ENCODE measurements at regions not wholly inside any gene's neighbourhood (a gene's known extent, or its start where the extent isn't known, plus 50 kb on each side); places are given as distances from the start of the nearest gene placed in this dataset.
"Not testable (repeated sequence)": the region's sequence is repeated elsewhere in the genome, so short reads cannot be mapped to it uniquely, and the experiment has no call there.

DNA sequence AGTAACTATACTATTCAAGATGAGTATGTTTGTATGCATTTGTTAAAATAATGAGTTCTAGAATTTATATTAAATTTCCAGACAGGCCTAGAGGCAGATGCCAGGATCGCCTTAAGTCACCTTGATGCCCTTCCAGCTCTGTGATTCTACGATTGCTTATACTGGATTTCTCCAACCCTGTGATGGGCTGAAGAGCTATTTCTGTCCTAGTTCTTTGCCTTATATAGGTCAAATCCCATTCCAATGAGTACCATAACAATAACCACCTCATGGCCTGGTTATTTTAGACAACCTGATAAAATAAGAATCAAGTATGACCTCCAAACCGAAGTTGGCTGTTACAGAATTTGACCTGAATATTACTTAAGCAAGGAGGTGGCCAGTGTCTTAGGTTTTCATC lies 79.8 kb upstream of the BLID start:
- H3K4me3 ChIP-seq, result no peak overlapping the region
- no peaks in the 10 kb centered on the region for H3K4me1 ChIP-seq
- H3K27me3 ChIP-seq (ENCODE audit: low read depth), result peaks cover 5% of the 10 kb centered on the region; the same call in 1 of the 2 replicates
- H3K9me3 ChIP-seq, result no peaks in the 10 kb centered on the region
- DNase-seq (ENCODE audit: low spot score in 2 of 2), result no peak
- in situ Hi-C loops (cut with MboI; ENCODE audit: low sequenced_read_pairs), result no loop called here
- no peaks in the 10 kb centered on the region for H3K36me3 ChIP-seq (replicated peaks)

DNA sequence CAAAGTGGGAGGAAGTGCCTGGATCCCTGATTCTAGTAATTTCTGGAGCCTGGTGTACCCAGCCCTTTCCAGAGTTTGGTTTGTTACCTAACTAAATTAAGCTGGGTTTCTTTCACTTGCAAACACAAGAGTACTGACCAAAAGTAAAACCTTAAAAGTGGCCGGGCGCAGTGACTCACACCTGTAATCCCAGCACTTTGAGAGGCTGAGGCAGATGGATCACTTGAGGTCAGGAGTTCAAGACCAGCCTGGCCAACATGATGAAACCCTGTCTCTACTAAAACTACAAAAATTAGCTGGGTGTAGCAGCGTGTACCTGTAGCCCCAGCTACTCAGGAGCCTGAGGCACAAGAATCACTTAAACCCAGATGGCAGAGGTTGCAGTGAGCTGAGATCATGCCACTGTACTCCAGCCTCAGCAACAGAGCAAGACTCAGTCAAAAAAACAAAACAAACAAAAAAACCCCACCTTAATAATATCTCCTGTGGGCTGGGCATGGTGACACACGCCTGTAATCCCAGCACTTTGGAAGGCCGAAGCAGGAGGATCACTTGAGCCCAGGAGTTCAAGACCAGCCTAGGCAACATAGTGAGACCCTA lies 78.0 kb upstream of the BLID start:
- H3K4me3 ChIP-seq; H3K9me3 ChIP-seq; H3K4me1 ChIP-seq; DNase-seq (ENCODE audit: low spot score in 2 of 2); H3K27me3 ChIP-seq (ENCODE audit: low read depth); H3K36me3 ChIP-seq (replicated peaks); in situ Hi-C loops (cut with MboI; ENCODE audit: low sequenced_read_pairs): not testable (repeated sequence)

DNA sequence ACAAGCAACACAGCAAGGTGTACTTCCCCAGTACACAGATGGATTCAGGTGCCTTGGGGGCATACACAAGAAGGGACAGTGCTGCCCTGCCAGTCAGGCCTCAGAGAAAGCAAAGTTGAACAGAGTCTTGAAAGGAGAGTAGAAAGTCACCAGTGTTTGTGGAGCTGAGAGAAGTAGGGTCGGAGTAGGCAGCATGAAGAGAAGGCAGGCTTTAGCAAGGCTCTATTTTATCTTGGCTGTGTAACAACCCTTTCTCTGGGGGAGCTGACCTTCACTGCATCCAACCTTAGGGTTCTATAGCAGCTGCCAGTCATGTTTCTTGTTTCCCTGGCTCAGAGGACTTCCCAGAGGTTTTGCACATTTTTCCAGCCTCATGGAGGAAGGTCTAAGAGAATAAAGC lies 77.4 kb upstream of the BLID start:
- H3K36me3 ChIP-seq (replicated peaks), result no peaks in the 10 kb centered on the region
- H3K9me3 ChIP-seq, result no peaks in the 10 kb centered on the region
- H3K4me1 ChIP-seq, result no peaks in the 10 kb centered on the region
- no peak for DNase-seq (ENCODE audit: low spot score in 2 of 2)
- H3K4me3 ChIP-seq, result no peak overlapping the region
- in situ Hi-C loops (cut with MboI; ENCODE audit: low sequenced_read_pairs), result no loop called here
- peaks cover 5% of the 10 kb centered on the region; the same call in 1 of the 2 replicates for H3K27me3 ChIP-seq (ENCODE audit: low read depth)

DNA sequence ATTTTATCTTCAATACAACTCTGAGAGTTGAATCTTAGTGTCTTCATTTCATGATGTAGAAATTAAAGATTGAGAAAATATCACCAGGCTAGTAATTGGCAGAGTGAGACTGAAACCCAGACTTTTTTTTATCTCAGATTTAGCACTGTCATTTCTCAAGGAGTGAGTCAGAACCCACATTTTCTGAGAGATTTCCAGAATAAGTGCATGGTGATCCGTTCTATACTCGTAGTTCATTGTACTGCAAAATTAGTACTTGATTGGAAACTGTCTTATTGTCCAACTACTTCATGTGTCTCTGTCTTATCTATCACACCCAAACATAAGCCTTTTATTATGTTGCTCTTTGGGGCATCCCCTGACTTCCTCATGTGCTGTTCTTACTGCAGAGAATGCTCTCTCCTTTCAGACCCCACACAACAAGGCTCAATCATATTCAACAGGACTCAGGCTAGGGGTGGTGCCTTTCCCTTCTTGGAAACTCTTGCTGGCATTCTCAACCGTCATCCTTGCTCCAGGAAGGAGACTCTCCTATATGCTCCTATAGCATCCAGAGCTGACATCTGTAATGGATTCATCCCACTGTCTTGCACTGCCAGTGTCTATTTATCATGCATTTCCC lies 76.7 kb upstream of the BLID start:
- Histone ChIP-seq H3K9me3 (no peaks in the 10 kb centered on the region), H3K4me3 (no peak overlapping the region), H3K4me1 (no peaks in the 10 kb centered on the region), H3K27me3 (ENCODE audit: low read depth) (peaks cover 5% of the 10 kb centered on the region; the same call in 1 of the 2 replicates), H3K36me3 (replicated peaks) (no peaks in the 10 kb centered on the region)
- in situ Hi-C loops (cut with MboI; ENCODE audit: low sequenced_read_pairs), result no loop called here
- DNase-seq (ENCODE audit: low spot score in 2 of 2), result no peak

DNA sequence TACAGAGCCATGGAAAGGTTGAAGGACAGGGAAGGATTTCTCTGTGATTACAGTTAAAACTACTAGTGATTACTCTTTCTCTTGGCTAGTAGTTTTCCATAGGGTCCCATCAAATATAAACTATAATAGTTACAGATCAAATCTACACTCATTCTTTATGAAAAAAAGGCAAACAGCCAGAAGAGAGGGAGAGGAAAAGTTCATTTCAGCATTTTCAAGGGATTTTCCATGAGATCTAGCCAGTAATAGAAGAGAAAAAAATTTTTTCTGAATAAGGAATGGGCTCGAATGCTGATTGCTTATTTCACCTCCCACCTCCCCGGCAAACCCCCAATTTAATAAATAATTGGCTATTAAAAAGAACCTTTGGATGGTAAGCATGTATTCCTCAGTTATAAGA lies 74.8 kb upstream of the BLID start:
- in situ Hi-C loops (cut with MboI; ENCODE audit: low sequenced_read_pairs), result no loop called here
- H3K4me3 ChIP-seq, result no peak overlapping the region
- H3K9me3 ChIP-seq, result no peaks in the 10 kb centered on the region
- no peak for DNase-seq (ENCODE audit: low spot score in 2 of 2)
- H3K36me3 ChIP-seq (replicated peaks), result no peaks in the 10 kb centered on the region
- no peaks in the 10 kb centered on the region for H3K4me1 ChIP-seq
- H3K27me3 ChIP-seq (ENCODE audit: low read depth), result 0 out of 2 replicates have a peak, but pooled peaks cover 2% of the 10 kb centered on the region

DNA sequence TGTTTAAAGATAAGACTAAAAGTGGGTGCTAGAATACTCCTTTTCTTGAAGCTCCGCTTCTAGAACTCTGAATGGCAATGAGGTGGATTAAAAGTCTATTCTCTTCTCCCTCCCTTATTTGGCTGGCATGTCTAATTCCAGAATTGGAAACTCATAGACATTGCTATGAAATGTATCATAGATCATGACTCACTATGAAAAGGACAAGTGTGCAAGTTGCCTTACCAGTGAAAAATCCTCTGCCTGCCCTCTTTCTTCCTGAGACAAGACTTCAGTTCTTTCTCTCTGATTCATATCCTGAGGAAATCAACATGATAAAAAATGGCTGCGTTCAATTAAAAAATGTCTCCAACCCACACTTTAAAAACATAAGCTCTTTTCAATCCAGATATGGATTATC lies 73.2 kb upstream of the BLID start:
- Histone ChIP-seq H3K27me3 (ENCODE audit: low read depth) (0 out of 2 replicates have a peak, but pooled peaks cover 2% of the 10 kb centered on the region), H3K4me3 (no peak overlapping the region), H3K9me3 (no peaks in the 10 kb centered on the region), H3K36me3 (replicated peaks) (no peaks in the 10 kb centered on the region), H3K4me1 (no peaks in the 10 kb centered on the region)
- in situ Hi-C loops (cut with MboI; ENCODE audit: low sequenced_read_pairs), result no loop called here
- DNase-seq (ENCODE audit: low spot score in 2 of 2), result no peak

DNA sequence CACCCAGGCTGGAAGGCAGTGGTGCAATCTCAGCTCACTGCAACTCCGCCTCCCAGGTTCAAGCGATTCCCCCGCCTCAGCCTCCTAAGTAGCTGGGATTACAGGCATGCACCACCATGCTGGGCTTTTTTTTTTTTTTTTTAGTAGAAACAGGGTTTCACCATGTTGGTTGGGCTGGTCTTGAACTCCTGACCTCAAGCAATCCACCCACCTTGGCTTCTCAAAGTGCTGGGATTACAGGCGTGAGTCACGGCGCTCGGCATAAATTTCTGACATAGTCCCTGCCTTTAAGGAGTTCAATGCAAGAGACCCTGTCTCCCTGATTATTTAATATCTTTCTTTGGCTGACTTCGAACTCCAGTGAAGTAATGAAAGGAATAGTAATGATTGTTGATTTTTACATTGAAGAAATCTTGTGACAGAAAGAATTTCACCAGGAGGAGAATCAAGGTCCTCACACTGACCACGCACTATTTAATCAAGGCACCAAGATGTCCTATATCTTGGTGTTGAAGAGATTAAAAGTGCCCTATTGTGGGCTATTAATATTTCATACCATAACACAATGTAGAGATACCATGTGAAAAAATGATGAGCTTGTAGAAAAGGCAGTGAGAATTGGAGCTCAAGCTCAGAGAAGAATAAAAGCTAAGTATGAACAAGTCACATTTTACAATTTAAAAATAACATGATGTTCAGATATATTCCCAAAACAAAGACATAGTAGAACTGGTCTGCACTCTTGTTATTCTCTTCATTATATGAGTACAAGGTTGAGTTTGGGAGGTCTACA lies 71.6 kb upstream of the BLID start:
- Histone ChIP-seq H3K4me1 (no peaks in the 10 kb centered on the region), H3K27me3 (ENCODE audit: low read depth) (0 out of 2 replicates have a peak, but pooled peaks cover 2% of the 10 kb centered on the region), H3K9me3 (no peaks in the 10 kb centered on the region), H3K4me3 (no peak overlapping the region), H3K36me3 (replicated peaks) (no peaks in the 10 kb centered on the region)
- in situ Hi-C loops (cut with MboI; ENCODE audit: low sequenced_read_pairs), result no loop called here
- DNase-seq (ENCODE audit: low spot score in 2 of 2), result no peak

DNA sequence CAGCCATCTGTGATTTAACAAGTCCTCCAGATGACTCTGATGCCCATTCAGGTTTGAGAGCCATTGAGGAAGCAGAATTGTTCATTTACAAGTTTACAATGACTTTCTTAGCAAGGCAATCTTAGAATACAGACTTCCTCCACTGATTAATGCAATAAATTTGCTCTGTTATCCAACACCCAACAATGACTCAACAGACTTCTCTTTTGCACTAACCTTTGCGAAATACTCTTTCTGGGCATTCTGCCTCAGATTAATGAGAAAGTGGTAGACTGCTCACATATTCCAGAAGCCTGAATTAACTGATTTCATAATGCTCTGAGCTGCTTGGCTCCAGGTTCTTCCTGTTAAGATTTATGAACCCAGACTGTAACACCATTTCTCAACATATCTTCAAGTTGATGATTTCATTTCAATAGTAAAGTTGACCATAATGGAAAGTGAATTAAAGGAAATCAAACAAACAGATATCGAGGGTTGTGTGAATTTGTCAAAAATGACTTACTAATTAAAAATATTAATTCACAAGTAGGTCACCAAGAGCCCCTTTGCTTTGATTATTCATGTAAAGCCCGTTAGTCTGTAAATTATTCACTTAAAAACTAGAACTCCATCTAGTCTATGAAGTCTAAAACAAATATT lies 70.5 kb upstream of the BLID start:
- Histone ChIP-seq H3K36me3 (replicated peaks) (no peaks in the 10 kb centered on the region), H3K4me1 (no peaks in the 10 kb centered on the region), H3K27me3 (ENCODE audit: low read depth) (0 out of 2 replicates have a peak, but pooled peaks cover 2% of the 10 kb centered on the region), H3K4me3 (no peak overlapping the region), H3K9me3 (no peaks in the 10 kb centered on the region)
- DNase-seq (ENCODE audit: low spot score in 2 of 2), result no peak
- in situ Hi-C loops (cut with MboI; ENCODE audit: low sequenced_read_pairs), result no loop called here

DNA sequence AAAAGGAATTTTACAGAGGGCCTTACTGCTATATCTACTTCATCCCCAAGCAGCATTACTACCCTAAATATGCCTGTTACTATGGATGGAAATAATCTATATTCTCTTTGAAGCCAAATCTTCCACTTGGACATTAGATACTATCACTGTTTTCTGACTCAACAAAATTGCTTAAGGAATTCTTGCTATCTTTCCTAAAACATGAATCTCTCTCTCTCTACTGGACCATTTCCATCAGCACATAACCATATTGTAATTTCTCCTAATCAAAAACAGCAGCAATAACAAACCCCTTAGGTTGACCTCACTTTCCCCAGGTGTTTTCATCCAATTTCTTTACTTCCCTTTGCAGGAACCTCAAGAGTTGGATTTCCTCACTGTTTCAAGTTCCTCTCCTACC lies 67.9 kb upstream of the BLID start:
- no peaks in the 10 kb centered on the region for H3K36me3 ChIP-seq (replicated peaks)
- no peak overlapping the region for H3K4me3 ChIP-seq
- DNase-seq (ENCODE audit: low spot score in 2 of 2), result no peak
- in situ Hi-C loops (cut with MboI; ENCODE audit: low sequenced_read_pairs), result no loop called here
- H3K9me3 ChIP-seq, result no peaks in the 10 kb centered on the region
- H3K4me1 ChIP-seq, result no peaks in the 10 kb centered on the region
- H3K27me3 ChIP-seq (ENCODE audit: low read depth), result no peaks in the 10 kb centered on the region

DNA sequence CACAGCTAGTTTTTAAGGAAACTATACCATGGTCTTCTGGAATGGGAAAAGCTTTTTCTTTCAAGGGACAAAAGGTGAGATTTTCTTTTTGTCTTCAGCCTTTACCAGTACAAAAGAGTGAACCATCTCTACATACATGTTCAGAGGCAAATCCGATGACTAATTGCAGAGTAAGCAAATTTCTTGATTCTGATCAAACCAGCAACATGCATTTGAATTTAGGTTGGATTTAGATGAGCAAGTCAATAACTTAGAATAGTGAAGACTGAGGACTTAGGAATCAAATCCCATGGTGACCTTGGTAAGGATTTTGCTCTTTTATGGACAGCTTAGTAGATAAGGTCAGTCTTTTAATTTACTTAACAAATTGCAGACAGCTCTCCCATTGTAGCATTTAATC lies 65.9 kb upstream of the BLID start:
- H3K27me3 ChIP-seq (ENCODE audit: low read depth), result no peaks in the 10 kb centered on the region
- no peaks in the 10 kb centered on the region for H3K9me3 ChIP-seq
- in situ Hi-C loops (cut with MboI; ENCODE audit: low sequenced_read_pairs), result no loop called here
- DNase-seq (ENCODE audit: low spot score in 2 of 2), result no peak
- no peak overlapping the region for H3K4me3 ChIP-seq
- H3K36me3 ChIP-seq (replicated peaks), result no peaks in the 10 kb centered on the region
- no peaks in the 10 kb centered on the region for H3K4me1 ChIP-seq

DNA sequence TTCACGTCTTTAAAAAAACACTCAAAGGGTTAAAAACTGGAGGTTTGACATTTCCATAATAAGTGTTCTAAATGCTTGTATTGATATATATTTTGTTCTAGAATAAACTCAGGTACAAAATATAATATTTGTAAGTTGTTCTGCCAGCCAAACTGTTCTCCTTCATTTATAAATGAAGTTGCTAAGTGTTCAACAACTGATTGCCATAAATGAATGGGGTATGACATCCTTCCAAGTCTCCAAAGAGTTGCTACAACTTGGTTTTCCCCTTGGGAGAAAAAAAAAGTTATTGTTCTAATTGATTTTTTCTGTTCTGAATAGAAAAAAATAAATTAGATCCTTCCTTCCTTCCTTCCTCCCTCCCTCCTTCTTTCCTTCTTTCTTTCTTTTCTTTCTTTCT lies 65.4 kb upstream of the BLID start:
- Histone ChIP-seq H3K36me3 (replicated peaks) (no peaks in the 10 kb centered on the region), H3K4me1 (no peaks in the 10 kb centered on the region), H3K27me3 (ENCODE audit: low read depth) (no peaks in the 10 kb centered on the region), H3K9me3 (no peaks in the 10 kb centered on the region), H3K4me3 (no peak overlapping the region)
- DNase-seq (ENCODE audit: low spot score in 2 of 2), result no peak
- in situ Hi-C loops (cut with MboI; ENCODE audit: low sequenced_read_pairs), result no loop called here

DNA sequence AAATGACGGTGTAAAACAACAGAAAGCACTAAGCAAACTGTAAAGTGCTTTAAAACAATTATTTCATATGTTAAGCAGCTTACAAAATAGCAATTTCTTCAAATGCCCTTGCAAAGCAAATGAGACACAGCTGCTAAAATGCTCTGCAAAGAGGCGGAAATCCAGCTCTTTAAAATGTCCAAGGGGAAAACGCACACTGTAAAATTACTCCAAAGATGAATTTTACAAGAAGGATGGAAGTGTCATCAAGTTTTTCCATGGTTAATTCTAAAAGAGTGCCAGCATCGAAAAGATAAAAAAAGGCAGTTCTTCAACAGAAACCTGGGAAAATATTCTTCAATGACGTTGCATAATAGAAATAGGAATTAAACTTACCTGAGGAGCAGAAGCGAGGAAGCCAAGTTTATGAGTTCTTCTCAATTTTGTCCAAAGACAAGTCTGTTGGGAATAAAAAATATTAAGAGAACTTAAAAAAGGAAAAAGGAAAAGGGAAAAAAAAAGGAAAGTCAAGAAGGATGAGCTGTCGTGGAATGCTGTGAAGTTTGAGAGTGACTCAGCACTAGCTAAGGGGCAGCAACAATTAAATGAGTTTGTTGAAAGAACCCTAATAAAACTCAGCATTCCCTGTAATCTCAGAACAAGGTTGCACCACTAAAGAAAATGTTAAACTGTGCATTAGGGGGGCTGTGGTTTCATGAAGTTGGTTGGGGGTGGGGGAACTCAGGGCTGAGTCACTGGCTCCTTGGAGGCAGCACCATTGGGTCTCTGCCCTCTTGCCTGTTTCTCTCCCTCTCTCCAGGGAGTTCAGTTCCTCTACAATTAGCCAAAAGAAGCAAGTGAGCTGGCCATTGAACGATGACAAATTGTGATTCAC lies 64.2 kb upstream of the BLID start:
- in situ Hi-C loops (cut with MboI; ENCODE audit: low sequenced_read_pairs), result no loop called here
- Histone ChIP-seq H3K36me3 (replicated peaks) (no peaks in the 10 kb centered on the region), H3K27me3 (ENCODE audit: low read depth) (no peaks in the 10 kb centered on the region), H3K9me3 (no peaks in the 10 kb centered on the region), H3K4me3 (no peak overlapping the region), H3K4me1 (no peaks in the 10 kb centered on the region)
- no peak for DNase-seq (ENCODE audit: low spot score in 2 of 2)

DNA sequence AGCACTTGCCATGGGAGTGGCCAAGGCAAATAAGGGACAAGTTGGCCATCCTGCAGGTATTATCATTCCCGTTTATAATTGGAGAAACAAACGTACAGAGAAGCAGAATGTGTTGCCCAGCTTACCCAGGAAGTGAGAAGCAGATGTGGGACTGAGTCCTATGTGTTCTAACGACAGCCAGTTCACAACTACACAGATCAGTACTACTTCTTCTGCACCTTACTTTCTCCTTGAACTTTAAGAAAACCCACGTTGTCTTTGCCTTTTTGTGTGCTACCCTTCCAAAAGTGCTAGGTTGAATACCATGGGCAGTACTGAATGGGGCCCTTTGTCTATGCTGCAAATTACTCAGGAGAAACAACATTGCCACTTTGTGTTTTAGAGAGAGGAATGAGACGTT lies 62.8 kb upstream of the BLID start:
- no peak for DNase-seq (ENCODE audit: low spot score in 2 of 2)
- H3K9me3 ChIP-seq, result no peaks in the 10 kb centered on the region
- H3K4me3 ChIP-seq, result no peak overlapping the region
- no peaks in the 10 kb centered on the region for H3K4me1 ChIP-seq
- no peaks in the 10 kb centered on the region for H3K36me3 ChIP-seq (replicated peaks)
- no peaks in the 10 kb centered on the region for H3K27me3 ChIP-seq (ENCODE audit: low read depth)
- in situ Hi-C loops (cut with MboI; ENCODE audit: low sequenced_read_pairs), result no loop called here
